Mesothelial cell of epicardium (in vitro differentiated cells): ENCODE measurements at regions not wholly inside any gene's neighbourhood (a gene's known extent, or its start where the extent isn't known, plus 50 kb on each side); places are given as distances from the start of the nearest gene placed in this dataset.

Experiments
- DNase-seq, 2 experiments: peaks; one replicate each; pipeline ENCODE4 v3.0.0; 2021; ENCODE audit warnings: low spot score in 2 of 2; ENCODE audit not compliant: unreplicated experiment in 2 of 2
- H3K27ac Mint-ChIP-seq: 2 replicates; pipeline ENCODE4 v1.8.0; 2021; ENCODE audit warnings: mixed read lengths
- H3K27me3 Mint-ChIP-seq: 2 replicates; pipeline ENCODE4 v1.8.0; 2021; ENCODE audit warnings: low read depth, mixed read lengths
- H3K36me3 Mint-ChIP-seq: 2 replicates; pipeline ENCODE4 v1.8.0; 2021; ENCODE audit warnings: mixed read lengths
- H3K4me1 Mint-ChIP-seq: 2 replicates; pipeline ENCODE4 v1.8.0; 2021; ENCODE audit warnings: mixed read lengths
- H3K4me3 Mint-ChIP-seq: 2 replicates; pipeline ENCODE4 v1.8.0; 2021; ENCODE audit warnings: mild to moderate bottlenecking, moderate library complexity, mixed read lengths
- H3K9me3 Mint-ChIP-seq: 2 replicates; pipeline ENCODE4 v1.8.0; 2021; ENCODE audit warnings: mixed read lengths
- CTCF ChIP-seq: fragments of 200-600 bp; sonication (generic); IDR thresholded peaks from one replicate; pipeline ENCODE4 v1.5.0; 2021; ENCODE audit warnings: antibody characterized with exemption; ENCODE audit not compliant: unreplicated experiment

- Mint-ChIP-seq H3K27me3 (no peaks in the 10 kb centered on the region), H3K9me3 (no peaks in the 10 kb centered on the region), H3K4me3 (no peak overlapping the region), H3K36me3 (no peaks in the 10 kb centered on the region), H3K27ac (no peak overlapping the region), H3K4me1 (peaks cover 31% of the 10 kb centered on the region)
- no peak for DNase-seq
- TF ChIP-seq CTCF, result no peak
Measured at GRCh38 chr10:114708084-114708483, 50.0 kb upstream of the ABLIM1 start.

GRCh38 chr10:114708717-114709335 is 50.8 kb upstream of the ABLIM1 start:
- H3K36me3 Mint-ChIP-seq, result no peaks in the 10 kb centered on the region
- no peak overlapping the region for H3K27ac Mint-ChIP-seq
- TF ChIP-seq CTCF, result no peak
- no peak overlapping the region for H3K4me3 Mint-ChIP-seq
- H3K9me3 Mint-ChIP-seq, result no peaks in the 10 kb centered on the region
- H3K27me3 Mint-ChIP-seq, result no peaks in the 10 kb centered on the region
- H3K4me1 Mint-ChIP-seq, result peaks cover 35% of the 10 kb centered on the region
- DNase-seq, result no peak

- H3K27ac Mint-ChIP-seq, result no peak overlapping the region
- no peak for TF ChIP-seq CTCF
- H3K36me3 Mint-ChIP-seq, result no peaks in the 10 kb centered on the region
- H3K4me1 Mint-ChIP-seq, result peaks cover 44% of the 10 kb centered on the region
- no peak overlapping the region for H3K4me3 Mint-ChIP-seq
- DNase-seq, result no peak
- H3K27me3 Mint-ChIP-seq, result no peaks in the 10 kb centered on the region
- no peaks in the 10 kb centered on the region for H3K9me3 Mint-ChIP-seq
Measured at GRCh38 chr10:114709984-114710383, 51.9 kb upstream of the ABLIM1 start.

GRCh38 chr10:114711176-114711868 is 53.2 kb upstream of the ABLIM1 start:
- H3K27ac Mint-ChIP-seq, result no peak overlapping the region
- no peak for DNase-seq
- TF ChIP-seq CTCF, result no peak
- H3K4me3 Mint-ChIP-seq, result no peak overlapping the region
- H3K27me3 Mint-ChIP-seq, result no peaks in the 10 kb centered on the region
- H3K4me1 Mint-ChIP-seq, result peaks cover 45% of the 10 kb centered on the region
- H3K9me3 Mint-ChIP-seq, result no peaks in the 10 kb centered on the region
- H3K36me3 Mint-ChIP-seq, result no peaks in the 10 kb centered on the region

GRCh38 chr10:114711869-114712250 is 53.8 kb upstream of the ABLIM1 start:
- no peaks in the 10 kb centered on the region for H3K36me3 Mint-ChIP-seq
- DNase-seq, result no peak
- no peak for TF ChIP-seq CTCF
- H3K4me1 Mint-ChIP-seq, result peaks cover 45% of the 10 kb centered on the region
- H3K27me3 Mint-ChIP-seq, result no peaks in the 10 kb centered on the region
- no peak overlapping the region for H3K4me3 Mint-ChIP-seq
- H3K27ac Mint-ChIP-seq, result no peak overlapping the region
- H3K9me3 Mint-ChIP-seq, result no peaks in the 10 kb centered on the region
